HCT116 (cell line): ENCODE measurements at regions not wholly inside any gene's neighbourhood (a gene's known extent, or its start where the extent isn't known, plus 50 kb on each side); places are given as distances from the start of the nearest gene placed in this dataset.

Source experiments
- CTCF ChIP-seq, 3 experiments: fragments of 200-600 bp in 1 of 3; sonication (generic) in 1 of 3; IDR thresholded peaks in 2 of 3; conservative IDR thresholded peaks in 1 of 3; 2 replicates each; pipeline ENCODE4 v1.5.1; 2012 to 2017; ENCODE audit warnings: low read depth in 2 of 3, low read length in 2 of 3, antibody characterized with exemption in 1 of 3, borderline replicate concordance in 1 of 3, control low read depth in 1 of 3, mild to moderate bottlenecking in 1 of 3, mixed read lengths in 1 of 3, mixed run types in 1 of 3, moderate library complexity in 1 of 3; ENCODE audit not compliant: insufficient read depth in 1 of 3
- EZH2 ChIP-seq: fragments of 200-600 bp; sonication (generic); IDR thresholded peaks from 2 replicates; pipeline ENCODE4 v1.6.1; 2017; ENCODE audit warnings: antibody characterized with exemption, mixed run types
- EZH2phosphoT487 ChIP-seq: fragments of 200-600 bp; IDR thresholded peaks from 2 replicates; pipeline ENCODE4 v1.6.1; 2018; ENCODE audit warnings: antibody characterized with exemption, borderline replicate concordance
- POLR2A ChIP-seq: IDR thresholded peaks from 2 replicates; pipeline ENCODE4 v1.7.0; 2011; ENCODE audit warnings: borderline replicate concordance; ENCODE audit not compliant: insufficient read depth, insufficient read length; ENCODE audit errors: extremely low read depth
- ZBTB33 ChIP-seq: IDR thresholded peaks from 2 replicates; pipeline ENCODE4 v1.6.1; 2011; ENCODE audit warnings: mild to moderate bottlenecking, low read length, moderate library complexity; ENCODE audit not compliant: insufficient replicate concordance; ENCODE audit errors: extremely low read depth

GRCh38 chr5:58069016-58069705 is 390.7 kb downstream of the PLK2 start:
- TF ChIP-seq CTCF (IDR thresholded peaks at IDR 0.05 in 2 of 3, conservative IDR thresholded peaks at IDR 0.05 in 1 of 3; ENCODE audit: borderline replicate concordance in 1 of 3, insufficient read depth in 1 of 3, low read depth in 2 of 3, low read length in 2 of 3) (no peak), ZBTB33 (no peak), POLR2A (no peak), EZH2 (no peak), EZH2phosphoT487 (no peak)
